GM21381 (cell line): ENCODE measurements at regions not wholly inside any gene's neighbourhood (a gene's known extent, or its start where the extent isn't known, plus 50 kb on each side); places are given as distances from the start of the nearest gene placed in this dataset.
"Not testable (repeated sequence)": the region's sequence is repeated elsewhere in the genome, so short reads cannot be mapped to it uniquely, and the experiment has no call there.

ENCODE experiments used
- ATAC-seq: cut with Tn5 transposase; IDR thresholded peaks from one replicate; pipeline ENCODE4 v1.9.1; 2021; ENCODE audit warnings: mild to moderate bottlenecking, moderate library complexity; ENCODE audit not compliant: unreplicated experiment

GRCh38 chr2:16375351-16375750, 290.3 kb downstream of the CYRIA start:
- no peak for ATAC-seq

GRCh38 chr2:16374671-16375070, 291.0 kb downstream of the CYRIA start:
- no peak for ATAC-seq

- no peak for ATAC-seq
Measured at GRCh38 chr2:16373341-16373740, 292.3 kb downstream of the CYRIA start.

- ATAC-seq = no peak
Measured at GRCh38 chr2:16371751-16372150, 293.9 kb downstream of the CYRIA start.

- ATAC-seq = no peak
Measured at GRCh38 chr2:16368951-16369350, 296.7 kb downstream of the CYRIA start.

- ATAC-seq = no peak
Measured at GRCh38 chr2:16368328-16368727, 297.3 kb downstream of the CYRIA start.

GRCh38 chr2:16365366-16365765, 300.3 kb downstream of the CYRIA start:
- no peak for ATAC-seq

GRCh38 chr2:16363581-16363980, 302.1 kb downstream of the CYRIA start:
- ATAC-seq = no peak

- no peak for ATAC-seq
Measured at GRCh38 chr2:16362611-16363010, 303.0 kb downstream of the CYRIA start.

- ATAC-seq = no peak
Measured at GRCh38 chr2:16361261-16361995, 304.2 kb downstream of the CYRIA start.

GRCh38 chr2:16359961-16360360, 305.7 kb downstream of the CYRIA start:
- no peak for ATAC-seq

- ATAC-seq = no peak
Measured at GRCh38 chr2:16357188-16357587, 308.4 kb downstream of the CYRIA start.

GRCh38 chr2:16351541-16351940, 314.1 kb downstream of the CYRIA start:
- no peak for ATAC-seq

GRCh38 chr2:16351137-16351536, 314.5 kb downstream of the CYRIA start:
- ATAC-seq = no peak

- no peak for ATAC-seq
Measured at GRCh38 chr2:16350211-16350610, 315.4 kb downstream of the CYRIA start.

- ATAC-seq = no peak
Measured at GRCh38 chr2:16349811-16350210, 315.8 kb downstream of the CYRIA start.

- ATAC-seq = no peak
Measured at GRCh38 chr2:16348821-16349515, 316.7 kb downstream of the CYRIA start.

- no peak for ATAC-seq
Measured at GRCh38 chr2:16346671-16347070, 319.0 kb downstream of the CYRIA start.

GRCh38 chr2:16345231-16345630, 320.4 kb downstream of the CYRIA start:
- not testable (repeated sequence) for ATAC-seq

- no peak for ATAC-seq
Measured at GRCh38 chr2:16339206-16339605, 326.4 kb downstream of the CYRIA start.

GRCh38 chr2:16338026-16338425, 327.6 kb downstream of the CYRIA start:
- ATAC-seq = no peak

GRCh38 chr2:16336916-16337315, 328.7 kb downstream of the CYRIA start:
- no peak for ATAC-seq
